RWPE2 (cell line): ENCODE measurements at regions not wholly inside any gene's neighbourhood (a gene's known extent, or its start where the extent isn't known, plus 50 kb on each side); places are given as distances from the start of the nearest gene placed in this dataset.

ENCODE experiments used
- ATAC-seq: fragments of 200-7000 bp; cut with Tn5 transposase; 3 replicates; pipeline ENCODE4 v1.9.1; 2021; ENCODE audit warnings: low read depth
- DNase-seq: peaks from one replicate; pipeline ENCODE4 v3.0.0-alpha.2; 2020; ENCODE audit warnings: low spot score
- H3K27ac ChIP-seq: fragments of 450-650 bp; 2 replicates; pipeline ENCODE4 v1.5.1; 2017; ENCODE audit warnings: mild to moderate bottlenecking; ENCODE audit not compliant: poor library complexity, severe bottlenecking
- H3K27me3 ChIP-seq: fragments of 250-450 bp; sonication (Bioruptor Pico); 2 replicates; pipeline ENCODE4 v1.5.1; 2021; ENCODE audit warnings: mild to moderate bottlenecking, moderate library complexity; ENCODE audit not compliant: insufficient read depth, poor library complexity, severe bottlenecking
- H3K36me3 ChIP-seq: fragments of 250-450 bp; sonication (Bioruptor Pico); 2 replicates; pipeline ENCODE4 v1.5.1; 2020; ENCODE audit warnings: low read depth, mild to moderate bottlenecking, moderate library complexity
- H3K4me1 ChIP-seq: fragments of 250-450 bp; sonication (Bioruptor Pico); 2 replicates; pipeline ENCODE4 v1.5.1; 2021; ENCODE audit warnings: mild to moderate bottlenecking, moderate library complexity; ENCODE audit not compliant: insufficient read depth, poor library complexity, severe bottlenecking
- H3K4me3 ChIP-seq: fragments of 250-450 bp; sonication (Bioruptor Pico); 2 replicates; pipeline ENCODE4 v1.5.1; 2021; ENCODE audit warnings: mild to moderate bottlenecking, moderate library complexity; ENCODE audit not compliant: severe bottlenecking
- H3K9me3 ChIP-seq: fragments of 250-450 bp; sonication (Bioruptor Pico); 2 replicates; pipeline ENCODE4 v1.5.1; 2021; ENCODE audit warnings: mild to moderate bottlenecking, moderate library complexity; ENCODE audit not compliant: severe bottlenecking
- CTCF ChIP-seq: fragments of 450-650 bp; IDR thresholded peaks from one replicate; pipeline ENCODE4 v1.5.1; 2017; ENCODE audit warnings: mild to moderate bottlenecking, moderate library complexity; ENCODE audit not compliant: poor library complexity, severe bottlenecking

DNA sequence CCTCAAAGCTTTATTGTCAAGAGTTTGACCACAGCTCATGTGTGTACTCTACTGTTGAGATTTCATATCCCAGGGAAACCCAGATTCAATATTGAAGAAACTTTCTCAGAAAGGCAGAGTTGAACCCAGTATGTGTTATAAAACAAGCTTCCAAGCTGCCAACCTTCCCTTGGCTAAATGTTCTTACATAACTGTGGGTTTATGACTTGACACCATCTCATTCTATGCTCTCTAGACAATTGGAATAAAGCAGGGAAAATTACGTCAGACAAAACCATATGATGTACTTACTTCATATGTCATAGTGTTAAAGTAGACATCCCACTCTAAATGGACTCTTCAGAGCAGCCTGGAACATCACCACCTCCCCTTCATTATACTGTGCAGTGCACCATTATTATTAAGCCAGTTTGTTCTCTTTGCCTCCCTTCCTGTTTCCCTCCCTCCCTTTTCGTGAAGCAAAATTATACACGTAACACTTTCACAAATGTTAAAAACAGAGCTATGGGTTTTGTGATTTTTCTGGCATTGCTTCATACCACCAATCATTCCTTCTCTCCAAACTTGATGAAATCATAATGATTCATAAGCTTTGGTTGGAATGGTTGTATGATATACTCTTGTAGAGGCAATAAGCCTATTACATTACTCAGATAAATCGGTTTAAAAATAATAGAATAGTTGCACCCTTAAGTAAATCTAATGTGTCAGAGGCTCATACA lies 507.2 kb downstream of the LTN1 start:
- ATAC-seq, result no peak
- no peak for TF ChIP-seq CTCF
- Histone ChIP-seq H3K36me3 (no peaks in the 10 kb centered on the region), H3K4me1 (no peaks in the 10 kb centered on the region), H3K27ac (no peak overlapping the region), H3K4me3 (no peak overlapping the region), H3K27me3 (no peaks in the 10 kb centered on the region), H3K9me3 (no peaks in the 10 kb centered on the region)
- no peak for DNase-seq

DNA sequence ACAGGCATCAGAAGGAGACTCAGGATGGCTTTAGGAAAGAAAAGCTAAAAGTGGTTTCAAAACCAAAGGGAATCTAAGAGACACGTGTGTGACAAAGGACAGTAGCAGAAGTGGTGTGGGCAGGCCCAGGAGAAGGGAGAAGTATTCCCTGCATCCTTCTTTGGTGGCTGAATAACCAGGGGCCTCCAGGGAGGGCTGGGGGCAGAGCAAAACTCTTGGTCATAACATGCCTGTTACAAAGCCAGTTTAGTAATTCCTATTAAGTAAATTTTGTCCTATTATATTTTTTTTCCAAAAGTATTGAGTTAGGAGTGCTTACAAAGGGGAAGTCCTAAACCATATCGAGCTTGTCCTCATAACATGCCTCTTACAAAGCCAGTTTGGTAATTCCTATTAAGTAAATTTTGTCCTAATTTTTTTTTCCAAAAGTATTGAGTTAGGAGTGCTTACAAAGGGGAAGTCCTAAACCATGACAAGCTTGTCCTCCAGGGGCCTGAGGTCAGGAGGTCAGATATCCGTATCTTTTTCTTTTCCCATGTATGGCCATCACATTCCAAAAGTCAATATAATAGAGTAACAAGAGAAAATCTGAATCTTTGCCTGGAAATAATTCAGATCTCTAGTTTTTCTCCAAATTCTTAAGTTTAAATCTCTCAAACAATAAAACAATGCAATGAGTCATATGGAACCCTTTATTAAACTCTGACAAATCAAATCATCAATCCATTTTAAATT lies 509.2 kb downstream of the LTN1 start:
- no peaks in the 10 kb centered on the region for H3K4me1 ChIP-seq
- TF ChIP-seq CTCF, result no peak
- no peak overlapping the region for H3K27ac ChIP-seq
- H3K36me3 ChIP-seq, result no peaks in the 10 kb centered on the region
- H3K4me3 ChIP-seq, result no peak overlapping the region
- H3K9me3 ChIP-seq, result no peaks in the 10 kb centered on the region
- ATAC-seq (no peak), DNase-seq (no peak)
- no peaks in the 10 kb centered on the region for H3K27me3 ChIP-seq

DNA sequence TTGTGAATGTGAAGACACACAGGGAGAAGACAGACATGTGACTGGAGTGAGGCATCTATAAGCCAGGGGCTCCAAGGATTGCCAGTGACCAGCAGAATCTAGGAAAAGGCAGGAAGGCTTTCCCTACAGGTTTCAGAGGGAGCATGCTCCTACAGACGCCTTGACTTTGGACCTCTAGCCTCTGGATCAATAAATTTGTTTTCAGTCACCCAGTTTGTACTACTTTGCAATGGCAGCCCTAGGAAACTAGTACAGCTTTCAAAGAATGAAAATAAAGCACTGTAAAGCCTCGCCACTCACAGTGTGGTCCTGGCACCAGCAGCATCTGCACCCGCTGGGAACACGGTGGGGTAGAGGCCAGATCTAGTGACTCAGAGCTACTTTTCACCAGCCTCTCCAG lies 510.0 kb downstream of the LTN1 start:
- Histone ChIP-seq H3K27me3 (no peaks in the 10 kb centered on the region), H3K27ac (no peak overlapping the region), H3K4me3 (no peak overlapping the region), H3K36me3 (no peaks in the 10 kb centered on the region), H3K9me3 (no peaks in the 10 kb centered on the region), H3K4me1 (no peaks in the 10 kb centered on the region)
- DNase-seq (no peak), ATAC-seq (no peak)
- TF ChIP-seq CTCF, result no peak

DNA sequence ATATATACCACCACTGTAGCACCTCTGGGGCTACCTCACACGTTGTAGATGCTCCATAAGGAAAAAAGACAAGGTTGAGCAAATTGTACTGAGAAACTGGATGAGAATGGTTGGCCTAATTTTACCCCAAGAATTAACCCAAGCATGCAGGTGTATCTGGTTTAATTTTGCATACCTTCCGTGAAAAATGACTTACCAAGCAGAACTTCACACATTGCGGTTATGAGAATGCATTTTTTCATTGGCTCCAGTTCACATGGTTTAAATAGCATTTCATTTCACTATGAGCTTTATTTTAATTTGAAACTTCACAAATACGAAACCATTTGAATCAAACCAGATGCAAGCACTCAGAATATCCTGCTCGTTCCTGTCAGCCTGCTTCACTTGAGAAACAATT lies 512.2 kb downstream of the LTN1 start:
- ATAC-seq, result no peak
- Histone ChIP-seq H3K9me3 (no peaks in the 10 kb centered on the region), H3K27ac (no peak overlapping the region), H3K4me3 (no peak overlapping the region), H3K36me3 (no peaks in the 10 kb centered on the region), H3K27me3 (no peaks in the 10 kb centered on the region), H3K4me1 (no peaks in the 10 kb centered on the region)
- no peak for DNase-seq
- TF ChIP-seq CTCF, result no peak
